ENCODE measurements at regions not wholly inside any gene's neighbourhood (a gene's known extent, or its start where the extent isn't known, plus 50 kb on each side); places are given as distances from the start of the nearest gene placed in this dataset.

GRCh38 chr11:109978895-109979294 is 114.3 kb upstream of the ZC3H12C start:
- no peak for DNase-seq

GRCh38 chr11:109981031-109981636 is 112.1 kb upstream of the ZC3H12C start:
- DNase-seq = no peak

- DNase-seq = no peak
Measured at GRCh38 chr11:109983358-109983757, 109.8 kb upstream of the ZC3H12C start.

- no peak for DNase-seq
Measured at GRCh38 chr11:109984634-109985289, 108.4 kb upstream of the ZC3H12C start.

GRCh38 chr11:109986488-109986887 is 106.7 kb upstream of the ZC3H12C start:
- no peak for DNase-seq

- no peak for DNase-seq
Measured at GRCh38 chr11:109991835-109992234, 101.4 kb upstream of the ZC3H12C start.

DNA sequence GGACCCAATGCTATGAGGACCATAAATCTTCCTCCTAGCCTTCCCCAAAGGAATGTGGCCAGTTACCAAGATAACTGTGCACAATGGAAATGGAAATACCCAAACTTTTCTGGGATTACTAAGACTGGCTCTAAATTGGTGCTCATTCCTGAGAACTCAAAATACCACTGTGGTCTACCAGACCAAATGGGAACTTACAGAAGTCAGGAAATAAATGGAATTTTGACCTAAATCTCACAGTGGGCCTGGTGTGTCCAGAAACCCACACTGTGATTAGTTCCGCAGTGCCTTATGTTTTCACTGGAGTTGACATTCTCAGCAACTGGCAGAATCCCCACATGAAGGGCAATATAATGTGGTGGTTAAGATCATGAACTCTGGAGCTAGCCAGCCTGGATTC is 99.4 kb upstream of the ZC3H12C start:
- no peak for DNase-seq

DNA sequence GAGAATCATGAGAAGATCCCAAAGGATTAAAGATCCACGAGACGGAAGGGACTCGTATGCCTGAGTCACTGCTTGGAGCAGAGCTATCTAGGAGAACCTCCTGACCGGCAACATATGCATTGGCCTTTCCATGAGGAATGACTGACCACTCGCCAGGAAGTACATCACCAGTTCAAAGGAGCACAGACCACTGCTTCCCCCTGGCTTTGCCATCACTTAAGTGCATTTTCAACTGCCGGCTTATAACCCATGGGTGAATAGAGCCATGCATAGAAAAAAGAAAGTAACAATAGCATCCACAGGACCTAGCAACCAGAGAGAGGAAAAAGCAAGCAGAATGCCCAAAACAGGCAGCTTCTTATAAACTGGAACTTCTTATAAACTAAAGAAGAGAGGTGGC is 98.3 kb upstream of the ZC3H12C start:
- DNase-seq = no peak

DNA sequence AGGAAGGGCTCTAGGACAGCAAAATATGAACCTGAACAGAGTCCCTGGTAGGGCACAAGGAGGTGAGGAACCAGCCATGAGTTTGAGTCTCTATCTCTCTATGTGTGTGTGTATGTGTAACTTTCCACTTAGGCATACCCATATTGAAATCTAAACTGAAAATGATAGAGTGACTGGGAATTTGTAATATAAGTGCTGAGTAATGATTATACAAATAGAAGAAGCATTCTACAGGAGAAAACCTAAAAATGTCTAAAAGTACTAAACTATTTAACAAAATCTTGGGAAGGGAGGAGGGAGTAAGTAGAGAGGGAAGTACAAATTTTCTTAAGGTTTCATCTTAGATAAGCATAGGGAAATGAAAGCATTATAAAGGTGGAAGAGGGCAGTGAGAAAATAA is 97.1 kb upstream of the ZC3H12C start:
- DNase-seq = no peak

DNA sequence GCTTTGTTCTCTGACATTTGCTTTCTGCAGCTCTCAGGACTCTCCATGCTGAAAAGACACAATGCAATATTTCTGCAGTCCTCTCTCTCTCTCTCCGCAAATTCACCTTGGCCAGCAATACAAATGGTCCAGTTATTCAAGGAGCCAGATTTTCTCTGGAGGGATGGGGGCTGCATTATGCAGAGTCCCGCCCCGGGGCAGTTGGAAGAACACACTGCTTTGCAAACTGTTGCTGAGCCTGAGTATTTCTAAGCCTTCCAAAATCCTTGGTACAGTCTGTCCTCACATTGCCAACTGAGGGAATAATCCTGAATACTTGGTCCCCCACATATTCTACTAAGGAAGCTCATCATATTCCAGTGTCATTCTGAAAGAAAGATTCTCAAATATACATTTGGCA is 94.3 kb upstream of the ZC3H12C start:
- no peak for DNase-seq

DNA sequence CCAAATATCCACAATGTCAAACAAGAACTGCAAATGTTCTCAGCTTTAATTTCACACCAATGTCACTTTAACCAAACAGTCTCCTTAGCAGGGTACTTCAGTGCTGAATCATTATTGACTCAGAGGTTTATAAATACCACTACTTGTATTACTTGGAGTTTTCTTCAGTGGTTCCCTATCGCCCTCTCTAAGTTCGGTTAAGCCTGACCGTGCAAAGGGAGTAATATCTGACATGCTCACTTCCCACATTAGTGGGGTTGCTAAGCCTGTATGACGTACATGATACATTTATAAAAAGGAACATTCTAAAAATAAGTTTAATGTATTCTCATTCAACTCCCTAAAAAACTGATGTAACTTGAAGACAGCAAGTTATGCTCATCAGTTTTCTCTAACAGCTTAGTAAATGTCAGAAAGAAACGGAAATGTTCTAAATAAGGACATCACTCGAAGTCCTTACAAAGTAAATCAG is 93.1 kb upstream of the ZC3H12C start:
- no peak for DNase-seq

DNA sequence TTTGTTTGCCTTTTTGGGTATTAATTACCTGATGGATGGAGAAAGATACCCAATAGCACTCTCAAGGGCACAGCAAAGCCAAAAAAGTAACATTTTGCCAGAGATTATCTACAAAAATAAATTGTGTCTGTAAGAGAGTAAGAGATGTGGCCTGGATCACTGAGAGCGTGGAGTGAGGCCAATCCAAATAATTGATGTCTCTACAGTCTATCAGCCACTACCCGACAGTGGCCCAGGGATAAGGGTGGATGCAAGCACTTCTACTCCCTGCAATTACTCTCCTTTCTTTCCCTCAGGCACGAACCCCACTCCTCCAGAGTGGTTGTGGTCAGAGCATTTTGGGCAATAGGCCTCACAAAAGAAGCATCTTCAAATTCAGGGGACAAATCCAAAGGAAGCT is 92.3 kb upstream of the ZC3H12C start:
- no peak for DNase-seq

DNA sequence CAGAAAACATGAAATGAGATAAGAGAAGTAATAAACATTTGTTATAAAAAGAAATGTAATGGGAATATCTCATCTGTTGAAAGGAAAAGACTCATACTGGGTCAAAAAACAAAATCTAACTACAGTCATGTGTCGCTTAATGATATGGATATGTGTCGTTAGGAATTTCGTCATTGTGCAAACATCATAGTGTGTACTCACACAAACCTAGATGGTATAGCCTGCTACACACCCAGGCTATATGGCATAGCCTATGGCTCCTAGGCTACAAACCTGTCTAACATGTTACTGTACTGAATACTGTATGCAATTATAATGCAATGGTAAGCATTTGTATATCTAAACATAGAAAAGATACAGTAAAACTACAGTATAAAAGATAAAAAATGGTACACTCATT is 89.8 kb upstream of the ZC3H12C start:
- no peak for DNase-seq

DNA sequence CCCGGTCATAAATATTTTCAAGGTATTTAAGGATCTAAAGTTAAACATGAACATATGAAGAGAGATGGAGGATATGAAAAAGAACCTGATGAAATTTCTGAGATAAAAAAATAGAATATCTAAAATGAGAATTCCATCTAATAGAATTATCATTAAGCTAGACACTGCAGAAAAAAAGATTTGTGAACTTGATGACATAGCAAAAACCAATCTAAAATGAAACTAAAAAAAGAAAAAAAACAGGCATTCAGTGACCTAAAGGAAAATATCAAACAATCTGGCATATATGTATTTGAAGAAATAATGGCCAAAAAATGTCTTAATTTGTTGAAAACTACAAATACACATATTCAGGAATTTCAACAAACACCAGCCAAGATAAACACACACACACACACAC is 81.6 kb upstream of the ZC3H12C start:
- no peak for DNase-seq

GRCh38 chr11:110015695-110016094 is 77.5 kb upstream of the ZC3H12C start:
- no peak for DNase-seq

- no peak for DNase-seq
Measured at GRCh38 chr11:110019675-110020074, 73.5 kb upstream of the ZC3H12C start.

DNA sequence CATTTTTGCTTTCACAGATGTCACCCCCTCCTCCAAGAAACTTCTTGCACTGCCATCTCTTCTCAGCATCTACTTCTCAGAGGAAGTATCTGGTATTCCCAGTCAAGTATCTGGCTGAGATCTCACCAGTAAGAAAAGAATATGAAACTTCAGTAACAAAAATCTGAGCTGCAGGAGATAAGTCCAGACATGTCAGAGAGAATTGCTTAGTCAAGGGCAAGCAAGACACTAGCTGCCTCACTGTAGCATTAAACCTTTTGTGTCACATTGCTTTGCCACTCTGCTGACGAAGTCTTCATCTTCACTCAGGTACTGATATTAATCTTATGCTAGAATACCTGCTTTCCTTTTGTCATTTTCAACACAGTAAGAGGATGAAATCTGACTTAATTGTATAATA is 70.6 kb upstream of the ZC3H12C start:
- no peak for DNase-seq

- no peak for DNase-seq
Measured at GRCh38 chr11:110023711-110024110, 69.5 kb upstream of the ZC3H12C start.

DNA sequence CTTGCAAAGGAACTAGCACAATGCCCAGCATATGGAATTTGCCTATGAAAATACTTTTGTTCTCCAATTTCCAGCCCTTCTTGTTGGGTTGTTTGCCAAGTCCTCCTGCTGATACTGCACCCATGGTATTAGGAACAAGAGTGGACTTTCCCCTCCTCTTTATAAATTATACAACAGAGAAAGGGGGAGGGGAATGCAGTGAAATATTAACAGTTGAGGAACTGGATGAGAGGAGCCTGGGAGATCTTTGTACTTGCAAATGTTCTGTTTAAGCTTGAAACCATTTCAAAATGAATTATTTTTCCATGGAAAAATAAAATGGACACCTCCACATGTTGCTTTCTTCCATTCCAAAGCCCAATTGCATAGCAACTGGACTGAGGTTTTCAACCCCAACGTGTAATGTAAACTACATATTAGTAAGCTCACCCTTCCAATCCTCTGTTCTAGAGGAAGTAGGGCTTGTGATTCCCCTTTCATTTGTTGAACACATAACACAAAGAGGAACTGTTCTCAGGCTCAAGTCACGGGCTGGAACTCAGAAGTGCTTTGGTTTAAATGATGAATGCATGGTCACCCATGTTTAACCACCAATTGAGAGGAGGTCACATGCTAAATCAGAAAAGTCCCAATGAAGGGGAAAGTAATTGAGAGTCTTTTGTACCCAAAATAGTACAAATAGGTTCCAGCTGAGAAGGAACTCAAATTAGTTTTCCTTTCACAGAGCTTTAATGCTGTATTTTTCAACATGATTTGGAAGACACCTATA is 66.2 kb upstream of the ZC3H12C start:
- no peak for DNase-seq

DNA sequence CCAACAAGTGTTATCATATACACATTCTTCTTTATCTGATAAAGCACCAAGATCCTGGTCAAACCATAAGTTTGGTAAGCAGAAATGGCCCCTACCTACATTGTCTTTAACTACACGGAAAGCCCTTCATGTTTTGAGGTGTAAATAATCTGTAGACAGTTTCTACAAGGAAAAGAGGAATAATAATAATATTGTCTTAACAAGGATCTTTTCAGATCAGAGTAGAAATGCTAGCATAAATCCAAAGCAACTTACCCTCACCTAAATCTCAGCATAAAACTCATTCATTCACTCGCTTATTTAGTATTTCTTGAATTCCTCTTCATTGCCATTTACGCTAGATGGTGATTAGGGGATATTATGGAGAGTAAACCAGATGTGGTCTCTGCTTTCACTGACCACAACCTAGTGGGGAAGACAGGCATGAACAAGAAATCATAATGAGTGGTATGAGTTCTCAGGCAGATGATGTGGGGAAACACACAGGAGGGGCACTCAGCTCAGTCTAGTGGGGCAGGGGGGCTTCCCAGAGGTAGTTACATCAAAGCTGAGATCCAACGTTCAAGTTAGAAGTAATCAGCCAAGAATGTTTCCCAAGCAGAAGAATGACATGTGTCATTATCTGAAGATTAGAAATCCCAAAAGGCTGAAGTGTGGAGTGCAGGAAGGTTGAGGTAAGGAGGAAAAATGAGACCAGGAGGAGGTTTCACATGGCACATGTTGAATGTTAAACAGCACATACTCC is 65.4 kb upstream of the ZC3H12C start:
- DNase-seq = no peak

DNA sequence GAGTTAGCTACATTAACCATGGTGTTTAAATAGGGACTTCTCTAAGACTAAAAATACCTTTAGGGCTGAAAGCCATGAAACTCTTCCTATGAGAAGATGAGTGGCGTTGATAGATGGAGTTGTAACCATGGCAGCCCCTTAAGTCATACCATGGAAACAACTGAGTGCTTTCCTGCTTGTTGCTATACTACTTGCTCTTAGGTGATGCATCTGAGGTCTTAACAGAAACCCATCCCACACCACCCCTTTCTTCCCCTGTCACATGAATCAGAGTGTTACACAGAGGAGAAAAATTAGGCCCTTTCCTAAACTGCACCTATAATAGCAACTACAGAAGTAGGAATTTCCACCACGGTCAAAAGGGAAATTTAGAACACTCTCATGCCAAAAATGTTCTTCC is 64.3 kb upstream of the ZC3H12C start:
- DNase-seq = no peak

- no peak for DNase-seq
Measured at GRCh38 chr11:110029714-110030113, 63.5 kb upstream of the ZC3H12C start.

DNA sequence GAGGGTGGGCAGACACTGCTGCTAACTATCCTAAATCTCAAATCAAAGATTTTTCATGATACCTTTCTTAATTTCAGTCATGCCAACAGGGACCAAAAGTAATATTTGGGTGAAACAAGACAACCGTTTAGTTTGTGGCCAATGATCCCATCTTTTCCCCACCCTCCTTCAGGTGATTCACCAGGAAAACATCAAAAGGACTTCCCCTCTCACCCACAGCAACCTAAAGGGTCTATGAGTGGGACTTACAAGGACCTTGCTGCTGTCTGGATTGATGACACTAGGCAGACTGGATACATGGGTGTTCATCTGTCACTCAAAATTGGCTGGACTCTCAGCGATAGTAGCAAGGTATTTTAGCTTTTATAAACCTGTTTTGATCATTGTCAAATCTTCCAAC is 62.0 kb upstream of the ZC3H12C start:
- no peak for DNase-seq

- no peak for DNase-seq
Measured at GRCh38 chr11:110032259-110032658, 60.9 kb upstream of the ZC3H12C start.

Measured in stimulated activated CD4-positive, alpha-beta T cell treated with anti-CD3 and anti-CD28 coated beads, Interleukin-2, amount 100 ng/mL, for 24 hours (primary cell).